ENCODE measurements at regions not wholly inside any gene's neighbourhood (a gene's known extent, or its start where the extent isn't known, plus 50 kb on each side); places are given as distances from the start of the nearest gene placed in this dataset.

- TF ChIP-seq, protein P1, sequence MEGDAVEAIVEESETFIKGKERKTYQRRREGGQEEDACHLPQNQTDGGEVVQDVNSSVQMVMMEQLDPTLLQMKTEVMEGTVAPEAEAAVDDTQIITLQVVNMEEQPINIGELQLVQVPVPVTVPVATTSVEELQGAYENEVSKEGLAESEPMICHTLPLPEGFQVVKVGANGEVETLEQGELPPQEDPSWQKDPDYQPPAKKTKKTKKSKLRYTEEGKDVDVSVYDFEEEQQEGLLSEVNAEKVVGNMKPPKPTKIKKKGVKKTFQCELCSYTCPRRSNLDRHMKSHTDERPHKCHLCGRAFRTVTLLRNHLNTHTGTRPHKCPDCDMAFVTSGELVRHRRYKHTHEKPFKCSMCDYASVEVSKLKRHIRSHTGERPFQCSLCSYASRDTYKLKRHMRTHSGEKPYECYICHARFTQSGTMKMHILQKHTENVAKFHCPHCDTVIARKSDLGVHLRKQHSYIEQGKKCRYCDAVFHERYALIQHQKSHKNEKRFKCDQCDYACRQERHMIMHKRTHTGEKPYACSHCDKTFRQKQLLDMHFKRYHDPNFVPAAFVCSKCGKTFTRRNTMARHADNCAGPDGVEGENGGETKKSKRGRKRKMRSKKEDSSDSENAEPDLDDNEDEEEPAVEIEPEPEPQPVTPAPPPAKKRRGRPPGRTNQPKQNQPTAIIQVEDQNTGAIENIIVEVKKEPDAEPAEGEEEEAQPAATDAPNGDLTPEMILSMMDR (IDR thresholded peaks at IDR 0.05; ENCODE audit: low read depth, low read length, missing input control), result no peak
- TF ChIP-seq TAF1 (conservative IDR thresholded peaks at IDR 0.05) (no peak), HNF4A (conservative IDR thresholded peaks at IDR 0.05) (no peak)
Observed at GRCh38 chr3:87997298-87997697, 61.5 kb downstream of the CGGBP1 start.

Measured in liver (tissue), 3 donors.